GM10248 (cell line): ENCODE measurements at regions not wholly inside any gene's neighbourhood (a gene's known extent, or its start where the extent isn't known, plus 50 kb on each side); places are given as distances from the start of the nearest gene placed in this dataset.

Source experiments
- CTCF ChIA-PET: fragments of 300-600 bp; sonication (Branson Sonifier 250); formaldehyde crosslinking; extraction: SDS; loops from one replicate; lab custom pipeline; 2021; ENCODE audit warnings: antibody characterized with exemption; lab: Yijun Ruan, JAX
- POLR2A ChIA-PET: fragments of 350-650 bp; sonication (Branson Sonifier 250); formaldehyde crosslinking; extraction: SDS; loops from one replicate; lab custom pipeline; 2020; ENCODE audit warnings: antibody characterized with exemption; lab: Yijun Ruan, JAX
- DNase-seq: peaks from one replicate; pipeline ENCODE4 v3.0.0; 2012; ENCODE audit errors: extremely low spot score
- TF ChIP-seq, protein P1 (sequence below): IDR thresholded peaks from 2 replicates; pipeline ENCODE4 v1.5.1; 2012; ENCODE audit warnings: mild to moderate bottlenecking, low read depth; ENCODE audit errors: extremely low read depth, missing control alignments, control extremely low read depth

DNA sequence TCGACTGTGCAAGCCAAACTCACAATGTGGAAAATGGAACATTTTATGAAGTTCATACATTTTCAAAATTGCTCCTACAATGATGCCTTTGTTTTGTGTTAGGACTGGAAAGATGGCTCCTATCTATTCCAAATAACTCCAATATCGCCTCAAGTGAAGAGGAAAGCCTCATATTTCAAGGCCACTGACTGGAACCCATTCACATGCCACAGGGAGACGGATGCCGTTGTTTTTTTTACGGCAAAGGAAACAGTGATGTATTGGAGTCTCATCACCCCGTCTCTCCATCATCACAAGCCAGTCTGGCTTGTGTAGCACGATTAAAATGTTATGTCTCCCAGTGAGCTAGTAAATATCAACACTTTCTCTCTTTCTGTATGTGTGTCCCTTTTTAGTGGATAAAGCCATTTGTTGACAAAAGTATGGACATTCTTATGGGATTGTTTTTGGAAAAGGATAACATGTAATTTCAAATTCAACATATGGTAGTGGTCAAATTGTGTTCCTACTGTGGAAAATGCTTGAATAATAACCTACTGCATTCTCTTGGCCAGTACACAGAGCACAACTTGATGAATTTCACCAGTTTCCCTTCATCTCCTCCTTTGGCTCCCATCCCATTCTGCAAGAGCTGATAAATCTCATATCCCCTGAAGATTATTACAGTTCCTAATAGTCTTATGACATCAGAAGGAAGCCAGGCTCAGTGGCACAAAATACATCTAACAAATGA is 109.5 kb upstream of the PITRM1 start:
- CTCF ChIA-PET: interaction anchor here (1.0 to 1.4 kb wide), 2 partner anchors 12 to 24 kb away, joined by 3 to 4 read pairs; no protein-coding TSS in a partner anchor

DNA sequence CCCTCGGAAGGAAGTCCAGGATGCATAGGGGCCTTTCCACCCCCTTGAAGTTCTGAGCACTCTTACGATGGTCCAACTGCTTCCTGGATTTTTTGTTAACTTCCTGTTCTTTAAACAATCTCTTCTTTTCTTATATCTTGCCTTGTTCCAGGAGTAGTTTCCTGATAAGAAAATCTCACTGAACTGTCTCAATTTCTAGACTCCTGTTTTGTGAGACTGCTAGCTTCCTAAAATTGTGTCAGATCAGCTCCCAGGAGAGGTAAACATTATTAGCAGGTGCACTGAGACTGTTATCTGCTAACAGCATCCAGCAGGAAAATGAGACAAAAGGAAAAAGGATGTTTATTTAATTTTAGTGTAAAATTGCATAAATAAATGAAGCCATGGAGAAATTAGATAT is 106.2 kb upstream of the PITRM1 start:
- ChIA-PET POLR2A (no interaction called here), CTCF (interaction anchor here (1.3 kb wide), 1 partner anchor 15 kb away, joined by 3 read pairs; no protein-coding TSS in a partner anchor)
- TF ChIP-seq, protein P1, sequence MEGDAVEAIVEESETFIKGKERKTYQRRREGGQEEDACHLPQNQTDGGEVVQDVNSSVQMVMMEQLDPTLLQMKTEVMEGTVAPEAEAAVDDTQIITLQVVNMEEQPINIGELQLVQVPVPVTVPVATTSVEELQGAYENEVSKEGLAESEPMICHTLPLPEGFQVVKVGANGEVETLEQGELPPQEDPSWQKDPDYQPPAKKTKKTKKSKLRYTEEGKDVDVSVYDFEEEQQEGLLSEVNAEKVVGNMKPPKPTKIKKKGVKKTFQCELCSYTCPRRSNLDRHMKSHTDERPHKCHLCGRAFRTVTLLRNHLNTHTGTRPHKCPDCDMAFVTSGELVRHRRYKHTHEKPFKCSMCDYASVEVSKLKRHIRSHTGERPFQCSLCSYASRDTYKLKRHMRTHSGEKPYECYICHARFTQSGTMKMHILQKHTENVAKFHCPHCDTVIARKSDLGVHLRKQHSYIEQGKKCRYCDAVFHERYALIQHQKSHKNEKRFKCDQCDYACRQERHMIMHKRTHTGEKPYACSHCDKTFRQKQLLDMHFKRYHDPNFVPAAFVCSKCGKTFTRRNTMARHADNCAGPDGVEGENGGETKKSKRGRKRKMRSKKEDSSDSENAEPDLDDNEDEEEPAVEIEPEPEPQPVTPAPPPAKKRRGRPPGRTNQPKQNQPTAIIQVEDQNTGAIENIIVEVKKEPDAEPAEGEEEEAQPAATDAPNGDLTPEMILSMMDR: no peak
- DNase-seq: no peak

More for the DNA sequence above, 109.5 kb upstream of the PITRM1 start:
- POLR2A ChIA-PET: no interaction called here
- TF ChIP-seq, protein P1: no peak
- DNase-seq: no peak

DNA sequence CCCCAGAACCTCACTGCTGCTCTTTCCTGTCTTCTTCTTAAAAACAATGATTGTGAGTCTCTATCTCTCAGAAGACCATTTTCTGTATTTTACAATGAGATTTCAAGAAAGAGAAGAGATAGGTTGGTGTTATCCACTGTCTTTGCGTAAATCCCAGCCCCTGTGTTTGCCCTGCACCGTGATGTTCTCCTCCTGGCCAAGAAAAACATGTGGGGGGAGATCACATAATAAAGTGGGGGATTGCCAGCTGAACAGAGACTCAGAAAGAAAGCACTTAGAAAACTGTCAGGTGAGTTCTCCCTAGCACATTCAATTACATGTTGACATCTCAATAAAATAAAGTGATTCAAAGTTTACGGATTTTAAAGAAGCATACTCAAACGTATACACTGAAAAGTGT is 105.0 kb upstream of the PITRM1 start:
- TF ChIP-seq, protein P1: no peak
- DNase-seq: no peak
- POLR2A ChIA-PET: no interaction called here
- CTCF ChIA-PET: no interaction called here

DNA sequence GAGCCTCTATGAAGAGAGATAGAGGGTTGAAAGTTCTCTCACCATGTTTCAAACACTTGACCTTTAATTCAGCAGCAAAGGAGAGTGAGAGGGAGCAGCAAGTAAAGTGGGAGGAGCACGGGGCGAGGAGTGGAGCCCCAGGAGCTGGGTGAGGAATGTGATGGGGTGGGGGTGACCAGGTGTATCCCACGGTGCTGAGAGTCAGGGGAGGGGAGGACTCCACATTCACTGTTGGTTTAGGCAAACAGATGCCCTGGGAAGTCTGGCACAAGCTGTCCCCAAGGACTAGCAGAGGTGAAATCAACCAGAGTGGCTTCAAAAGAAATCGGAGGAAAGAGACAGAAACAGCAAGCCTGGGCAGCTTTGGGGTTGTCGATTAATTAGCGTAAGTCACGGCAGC is 101.8 kb upstream of the PITRM1 start:
- TF ChIP-seq, protein P1: no peak
- POLR2A ChIA-PET: no interaction called here
- CTCF ChIA-PET: interaction anchor here (1.2 kb wide), 1 partner anchor 13 kb away, joined by 3 read pairs; no protein-coding TSS in a partner anchor
- DNase-seq: no peak

DNA sequence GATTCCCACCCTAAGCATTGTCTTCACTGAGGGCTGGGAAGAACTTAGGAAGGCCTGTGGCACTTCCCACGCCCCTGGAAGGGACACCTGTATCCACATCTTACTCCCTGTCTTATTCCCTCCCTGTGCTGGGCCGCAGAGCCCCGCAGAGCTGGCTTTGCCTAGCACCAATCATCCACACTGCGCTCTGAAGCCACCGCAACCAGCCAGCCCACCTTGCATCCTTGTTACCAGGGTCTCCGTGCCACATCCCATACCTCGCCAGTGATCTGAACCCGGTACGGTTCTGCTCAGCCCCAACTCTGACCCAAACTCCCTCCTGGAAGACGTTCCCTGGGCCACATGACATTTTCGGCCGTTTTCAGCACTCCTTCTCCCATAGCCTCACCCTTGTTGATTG is 101.4 kb upstream of the PITRM1 start:
- TF ChIP-seq, protein P1: no peak
- no peak for DNase-seq
- ChIA-PET CTCF (no interaction called here), POLR2A (no interaction called here)

DNA sequence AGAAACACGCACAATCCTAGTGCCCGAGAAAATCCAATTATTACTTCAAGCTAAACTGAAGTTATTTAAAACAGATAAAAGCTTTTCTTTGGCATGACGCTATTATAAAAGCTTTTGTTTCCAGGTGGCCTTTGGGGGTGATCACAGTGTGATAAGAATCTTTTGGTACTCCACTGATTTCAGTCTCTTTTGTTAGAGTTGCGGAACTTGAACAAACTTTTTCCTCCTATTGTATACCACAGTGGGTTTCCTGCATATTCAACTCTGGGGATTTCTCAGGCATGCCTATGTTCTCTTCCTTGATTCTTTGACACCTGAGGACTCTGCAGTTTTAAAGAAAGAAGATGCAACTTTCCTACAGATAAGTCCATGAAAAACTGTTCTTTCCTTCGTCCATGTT is 99.7 kb upstream of the PITRM1 start:
- POLR2A ChIA-PET: no interaction called here
- CTCF ChIA-PET: no interaction called here
- TF ChIP-seq, protein P1: no peak
- DNase-seq: no peak
